ENCODE measurements at regions not wholly inside any gene's neighbourhood (a gene's known extent, or its start where the extent isn't known, plus 50 kb on each side); places are given as distances from the start of the nearest gene placed in this dataset.

DNA sequence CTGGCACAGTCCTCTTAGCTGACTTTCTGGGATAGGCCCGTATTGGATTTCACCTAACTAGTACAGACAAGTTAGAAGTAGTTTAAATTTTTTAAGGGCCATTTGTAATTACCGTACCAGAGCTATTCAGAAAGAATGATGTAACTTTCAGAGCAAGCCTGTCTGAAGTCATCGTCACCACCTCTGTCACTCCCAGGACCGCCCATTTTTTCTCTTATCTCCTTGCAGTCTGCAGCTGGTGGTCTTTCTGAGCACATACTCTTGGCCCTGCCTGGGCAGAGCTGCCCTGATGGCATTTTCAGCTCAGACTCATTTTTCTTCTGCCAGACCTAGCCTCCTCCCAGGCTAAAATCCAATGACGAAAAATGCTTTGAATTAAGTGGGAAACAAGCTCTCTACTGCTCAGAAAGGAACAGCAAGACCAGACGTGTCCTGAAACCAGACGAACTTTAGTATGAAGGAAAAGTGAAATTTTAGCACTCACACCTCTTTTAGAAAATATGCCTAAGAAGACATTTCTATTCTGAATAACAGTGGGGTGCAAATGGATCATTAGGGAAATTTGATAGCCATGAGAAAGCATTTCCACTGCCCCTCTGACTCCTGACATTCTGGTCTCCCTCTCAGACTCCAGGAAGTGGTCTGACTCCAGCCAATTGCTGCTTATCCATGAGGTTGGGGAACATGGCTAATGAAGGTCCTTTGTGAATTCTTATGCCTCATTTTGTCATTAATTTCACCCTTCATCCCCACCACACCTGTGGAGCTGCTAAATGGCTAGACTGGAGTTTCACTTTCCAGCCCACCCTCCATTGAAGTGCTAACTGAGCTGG lies 162.4 kb upstream of the GYPA start:
- DNase-seq (ENCODE audit: low spot score) = no peak

GRCh38 chr4:144304025-144304424 lies 163.5 kb upstream of the GYPA start:
- no peak for DNase-seq (ENCODE audit: low spot score)

- no peak for DNase-seq (ENCODE audit: low spot score)
Measured at GRCh38 chr4:144310535-144310934, 170.0 kb upstream of the GYPA start.

DNA sequence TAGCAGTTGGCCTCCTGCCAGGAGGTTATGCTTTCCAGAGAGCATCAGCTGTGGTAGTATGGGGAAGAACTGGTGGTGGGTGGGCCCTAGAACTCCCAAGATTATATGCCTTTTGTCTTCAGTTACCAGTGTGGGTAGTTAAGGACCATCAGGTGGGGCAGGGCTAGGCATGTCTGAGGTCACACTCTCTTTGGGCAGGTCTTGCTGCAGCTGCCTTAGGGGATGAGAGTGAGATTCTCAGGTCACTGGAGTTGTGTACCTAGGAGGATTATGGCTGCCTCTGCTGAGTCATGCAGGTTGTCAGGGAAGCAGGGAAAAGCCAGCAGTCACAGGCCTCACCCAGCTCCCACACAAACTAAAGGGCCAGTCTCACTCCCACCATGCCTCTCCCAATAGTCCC lies 172.9 kb upstream of the GYPA start:
- no peak for DNase-seq (ENCODE audit: low spot score)

GRCh38 chr4:144316869-144317268 lies 176.4 kb upstream of the GYPA start:
- DNase-seq (ENCODE audit: low spot score) = no peak

DNA sequence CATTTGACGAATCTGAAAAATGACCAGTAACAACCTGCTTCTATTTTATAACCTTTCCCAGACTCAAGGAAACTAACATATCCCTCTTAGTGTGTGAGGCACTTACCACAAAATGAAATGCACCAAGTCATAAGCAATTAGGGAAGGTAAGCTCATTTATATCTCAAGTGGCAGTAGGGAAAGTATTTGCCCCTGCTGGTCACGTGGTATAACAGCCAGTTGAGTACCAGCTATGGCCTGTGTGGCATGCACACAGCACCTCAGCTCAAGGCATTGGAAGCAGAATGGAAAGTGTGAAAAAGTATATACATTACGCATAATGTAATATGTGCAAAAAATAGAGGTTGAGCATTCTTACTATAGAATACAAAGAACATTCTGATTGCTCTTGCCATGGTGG lies 178.3 kb upstream of the GYPA start:
- no peak for DNase-seq (ENCODE audit: low spot score)

GRCh38 chr4:144336633-144337032 lies 196.1 kb upstream of the GYPA start:
- no peak for DNase-seq (ENCODE audit: low spot score)

- DNase-seq (ENCODE audit: low spot score) = no peak
Measured at GRCh38 chr4:144338148-144338547, 197.6 kb upstream of the GYPA start.

- no peak for DNase-seq (ENCODE audit: low spot score)
Measured at GRCh38 chr4:144338834-144339233, 198.3 kb upstream of the GYPA start.

- DNase-seq (ENCODE audit: low spot score) = no peak
Measured at GRCh38 chr4:144340931-144341330, 200.4 kb upstream of the GYPA start.

DNA sequence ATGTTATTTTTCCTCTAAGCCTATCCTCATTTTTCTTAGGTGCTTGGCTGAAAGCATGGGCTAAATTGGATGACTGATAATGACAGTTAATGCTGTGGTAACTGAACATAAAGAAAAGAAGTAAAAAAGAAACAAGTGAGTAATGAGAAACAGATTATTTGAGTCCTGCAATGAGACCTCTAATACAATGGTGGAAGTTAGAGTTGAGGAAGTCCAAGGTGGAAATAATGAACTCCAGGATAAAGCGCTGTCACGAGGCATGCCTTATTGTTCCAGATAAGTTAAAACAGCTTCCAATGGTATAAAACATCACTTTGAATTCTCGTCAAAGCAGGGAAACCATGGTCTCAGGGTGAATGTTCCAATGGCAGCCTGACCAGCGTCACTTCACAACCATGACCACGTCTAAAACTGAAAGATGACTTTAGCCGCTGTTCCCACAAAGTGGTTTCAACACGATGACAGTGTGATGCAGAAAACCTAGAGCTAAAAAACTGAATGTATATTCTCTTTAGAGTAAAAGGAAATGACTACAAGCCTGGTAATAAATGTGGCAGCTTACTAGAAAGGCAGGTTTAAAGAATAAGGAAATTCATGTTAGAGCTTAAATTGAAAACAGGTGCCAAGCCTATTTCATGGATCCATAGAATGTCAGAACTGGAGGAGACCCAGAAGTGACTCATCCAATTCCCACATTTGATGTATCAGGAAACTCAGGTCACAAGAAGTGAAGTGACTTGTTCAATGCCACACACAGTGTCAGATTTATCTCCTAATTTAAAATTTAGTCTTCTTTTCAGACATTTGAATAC lies 202.6 kb upstream of the GYPA start:
- no peak for DNase-seq (ENCODE audit: low spot score)

DNA sequence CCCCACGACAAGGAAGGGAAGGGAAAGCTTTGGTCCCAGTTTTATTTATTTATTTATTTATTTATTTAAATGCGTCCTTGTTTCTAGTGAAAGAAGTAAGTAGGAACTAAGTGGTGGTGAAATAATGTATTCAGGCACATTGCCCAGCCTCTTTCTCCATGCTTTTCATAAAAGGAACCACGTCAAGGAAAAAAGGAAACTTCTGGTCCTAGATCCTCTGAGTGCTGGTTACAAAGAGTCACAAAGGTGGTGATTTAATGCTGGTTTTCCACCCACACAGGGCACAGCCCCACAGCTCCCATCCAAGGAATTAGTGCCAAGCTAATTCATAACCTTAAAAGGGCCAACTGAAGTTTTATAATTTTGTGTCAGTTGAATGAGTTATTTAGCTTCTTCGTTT lies 206.6 kb upstream of the GYPA start:
- no peak for DNase-seq (ENCODE audit: low spot score)

DNA sequence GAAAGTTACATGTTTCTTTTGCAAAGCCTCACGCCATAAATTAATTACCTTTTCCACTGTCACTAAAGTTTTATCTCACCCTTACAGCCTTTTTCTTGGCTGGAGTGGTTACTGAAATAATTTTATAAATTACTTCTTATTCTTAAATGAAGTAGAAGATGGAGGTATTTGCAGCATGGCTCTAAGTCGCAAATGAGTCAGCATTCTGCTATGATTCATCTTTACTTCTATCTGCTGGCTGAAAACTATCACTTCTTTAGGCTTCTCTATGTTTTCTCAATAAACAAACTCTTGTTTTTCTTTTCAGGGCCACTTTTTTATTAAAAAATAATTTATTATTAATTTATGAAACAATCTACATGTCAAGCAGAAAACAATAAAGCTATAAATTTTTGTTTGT lies 210.2 kb upstream of the GYPA start:
- DNase-seq (ENCODE audit: low spot score) = no peak

DNA sequence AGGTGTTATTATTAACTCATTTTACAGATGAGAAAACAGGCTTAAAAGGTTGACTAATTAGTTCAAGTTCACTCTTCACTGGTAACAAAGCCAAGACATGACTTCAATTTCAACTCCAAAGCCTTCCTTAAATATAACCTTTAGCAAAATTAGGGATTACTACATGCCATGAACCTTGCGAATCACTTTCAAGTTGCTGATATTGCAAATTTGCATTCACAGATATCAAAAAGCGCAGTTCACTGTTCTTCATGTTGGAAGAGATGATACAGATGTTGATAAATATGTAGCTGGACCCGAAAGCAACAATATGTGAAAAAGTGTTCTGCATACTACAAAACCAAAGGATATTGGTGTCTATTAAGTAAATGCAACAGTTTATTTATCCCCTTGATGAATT lies 210.8 kb upstream of the GYPA start:
- DNase-seq (ENCODE audit: low spot score) = no peak

GRCh38 chr4:144353292-144353691 lies 212.8 kb upstream of the GYPA start:
- DNase-seq (ENCODE audit: low spot score) = no peak

DNA sequence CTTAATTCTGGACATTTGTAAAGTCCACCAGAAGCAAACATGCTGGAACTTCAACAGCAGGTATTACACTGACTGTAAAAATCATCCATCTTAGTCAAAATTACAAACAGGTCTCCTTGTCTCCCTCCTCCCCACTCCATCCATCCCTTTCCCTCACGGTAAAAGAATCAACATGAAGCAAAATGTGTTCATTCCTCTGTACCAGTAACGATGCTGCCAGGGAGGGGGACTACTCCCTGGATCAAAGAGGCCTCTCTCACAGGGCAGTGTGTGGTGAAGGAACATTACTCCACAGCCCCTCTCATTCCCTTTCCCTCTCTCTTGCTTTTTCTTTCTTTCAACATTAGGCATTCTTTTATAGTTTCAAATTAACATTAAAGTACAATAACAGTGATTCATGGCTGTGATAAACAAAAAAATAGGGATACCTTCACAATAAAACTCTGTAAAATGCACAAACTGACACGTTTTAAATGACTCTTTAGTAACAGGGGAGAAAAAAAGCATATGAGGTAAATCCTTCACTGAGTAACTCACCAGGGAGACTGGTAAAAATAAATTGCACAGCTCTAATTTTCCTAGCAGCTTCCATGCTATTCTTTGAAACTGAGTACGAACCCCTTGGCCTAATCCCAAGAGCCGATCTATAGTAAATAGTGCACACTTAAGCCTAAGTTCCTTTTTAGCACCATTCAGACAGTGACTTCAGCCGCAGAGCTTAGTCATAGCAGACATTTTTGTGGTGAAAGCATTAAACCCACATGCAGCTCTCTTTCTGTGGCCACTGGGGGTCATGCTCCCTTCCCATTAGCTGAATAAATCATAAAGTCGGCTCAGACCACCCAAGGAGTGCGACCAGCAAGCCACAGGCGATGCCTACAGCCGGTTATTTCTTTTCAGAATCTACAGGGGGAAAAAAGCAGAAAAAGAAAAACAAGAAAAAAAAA lies 215.6 kb upstream of the GYPA start:
- peak; percentile 50 for DNase-seq (ENCODE audit: low spot score)

- DNase-seq (ENCODE audit: low spot score) = peak; percentile 38
Measured at GRCh38 chr4:144356941-144357381, 216.4 kb upstream of the GYPA start.

- DNase-seq (ENCODE audit: low spot score) = no peak
Measured at GRCh38 chr4:144357975-144358374, 217.5 kb upstream of the GYPA start.

GRCh38 chr4:144360146-144360793 lies 219.8 kb upstream of the GYPA start:
- no peak for DNase-seq (ENCODE audit: low spot score)

DNA sequence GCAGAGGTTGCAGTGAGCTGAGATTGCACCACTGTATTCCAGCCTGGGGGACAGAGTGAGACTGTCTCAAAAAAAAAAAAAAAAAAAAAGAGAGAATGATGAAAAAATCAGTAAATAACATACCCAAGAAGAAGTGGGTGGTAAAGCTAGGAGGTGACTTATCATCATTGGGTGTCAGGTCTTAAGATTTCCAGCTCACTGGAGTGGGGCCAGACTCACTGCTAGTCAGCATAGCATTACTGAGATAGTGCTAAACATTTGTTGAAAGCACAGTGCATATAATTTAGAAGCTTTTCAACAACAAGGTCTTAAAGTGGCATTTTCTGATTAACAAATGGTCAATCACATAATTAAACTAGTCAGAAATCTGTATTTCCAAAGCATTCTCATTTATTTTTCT lies 221.8 kb upstream of the GYPA start:
- DNase-seq (ENCODE audit: low spot score) = no peak

- no peak for DNase-seq (ENCODE audit: low spot score)
Measured at GRCh38 chr4:144363890-144364289, 223.4 kb upstream of the GYPA start.

GRCh38 chr4:144366425-144366824 lies 225.9 kb upstream of the GYPA start:
- DNase-seq (ENCODE audit: low spot score) = no peak

All from iPS-NIHi11 (cell line).